G401 (cell line): ENCODE measurements at regions not wholly inside any gene's neighbourhood (a gene's known extent, or its start where the extent isn't known, plus 50 kb on each side); places are given as distances from the start of the nearest gene placed in this dataset.
A peak's percentile ranks its signal among the peaks of the same experiment; 100 is the strongest.

ENCODE experiments used
- DNase-seq: peaks from one replicate; pipeline ENCODE4 v3.0.0-alpha.2; 2015; ENCODE audit warnings: low spot score
- in situ Hi-C: cut with HindIII; loops from 2 replicates; pipeline ENCODE4 v1.10.0; 2016; ENCODE audit warnings: low sequenced_read_pairs, mixed read lengths

GRCh38 chr4:124019749-124020549, 623.4 kb downstream of the SPRY1 start:
- no peak for DNase-seq
- in situ Hi-C loops: no loop called here

- no peak for DNase-seq
- in situ Hi-C loops: no loop called here
These were observed 628.4 kb downstream of the SPRY1 start for GRCh38 chr4:124025000-124025399.

GRCh38 chr4:124025428-124025827, 628.8 kb downstream of the SPRY1 start:
- in situ Hi-C loops: no loop called here
- no peak for DNase-seq

GRCh38 chr4:124028182-124028581, 631.6 kb downstream of the SPRY1 start:
- DNase-seq: no peak
- in situ Hi-C loops: no loop called here

- in situ Hi-C loops: no loop called here
These were observed 633.6 kb downstream of the SPRY1 start for GRCh38 chr4:124030147-124030546.

GRCh38 chr4:124032035-124032434, 635.4 kb downstream of the SPRY1 start:
- no peak for DNase-seq
- in situ Hi-C loops: no loop called here

More at GRCh38 chr4:124030147-124030546, 633.6 kb downstream of the SPRY1 start:
- no peak for DNase-seq

GRCh38 chr4:124035364-124036041, 638.9 kb downstream of the SPRY1 start:
- no peak for DNase-seq
- in situ Hi-C loops: no loop called here

GRCh38 chr4:124037236-124037635, 640.6 kb downstream of the SPRY1 start:
- no peak for DNase-seq
- in situ Hi-C loops: no loop called here

- in situ Hi-C loops: no loop called here
These were observed 647.7 kb downstream of the SPRY1 start for GRCh38 chr4:124044330-124044729.

GRCh38 chr4:124044867-124045266, 648.3 kb downstream of the SPRY1 start:
- no peak for DNase-seq
- in situ Hi-C loops: no loop called here

More at GRCh38 chr4:124044330-124044729, 647.7 kb downstream of the SPRY1 start:
- no peak for DNase-seq

- in situ Hi-C loops: no loop called here
These were observed 649.6 kb downstream of the SPRY1 start for GRCh38 chr4:124046190-124046589.

GRCh38 chr4:124053872-124054538, 657.4 kb downstream of the SPRY1 start:
- no peak for DNase-seq
- in situ Hi-C loops: no loop called here

More at GRCh38 chr4:124046190-124046589, 649.6 kb downstream of the SPRY1 start:
- DNase-seq: no peak

- in situ Hi-C loops: no loop called here
- DNase-seq: no peak
These were observed 657.2 kb downstream of the ANKRD50 start for GRCh38 chr4:124055336-124055735.

GRCh38 chr4:124055896-124056295, 656.6 kb downstream of the ANKRD50 start:
- in situ Hi-C loops: no loop called here
- DNase-seq: no peak

- DNase-seq: peak; percentile 8
- in situ Hi-C loops: no loop called here
These were observed 652.1 kb downstream of the ANKRD50 start for GRCh38 chr4:124060261-124060918.

- no peak for DNase-seq
- in situ Hi-C loops: no loop called here
These were observed 651.1 kb downstream of the ANKRD50 start for GRCh38 chr4:124061413-124061812.

- in situ Hi-C loops: no loop called here
- DNase-seq: no peak
These were observed 647.1 kb downstream of the ANKRD50 start for GRCh38 chr4:124065422-124065821.

GRCh38 chr4:124065936-124066335, 646.6 kb downstream of the ANKRD50 start:
- in situ Hi-C loops: no loop called here
- no peak for DNase-seq

GRCh38 chr4:124066595-124066994, 645.9 kb downstream of the ANKRD50 start:
- in situ Hi-C loops: no loop called here
- DNase-seq: no peak

GRCh38 chr4:124067046-124067445, 645.5 kb downstream of the ANKRD50 start:
- in situ Hi-C loops: no loop called here
- no peak for DNase-seq
